ENCODE measurements at regions not wholly inside any gene's neighbourhood (a gene's known extent, or its start where the extent isn't known, plus 50 kb on each side); places are given as distances from the start of the nearest gene placed in this dataset.

GRCh38 chr7:25279705-25280104 lies 51.4 kb upstream of the NPVF start:
- DNase-seq (ENCODE audit: low spot score), result no peak

DNA sequence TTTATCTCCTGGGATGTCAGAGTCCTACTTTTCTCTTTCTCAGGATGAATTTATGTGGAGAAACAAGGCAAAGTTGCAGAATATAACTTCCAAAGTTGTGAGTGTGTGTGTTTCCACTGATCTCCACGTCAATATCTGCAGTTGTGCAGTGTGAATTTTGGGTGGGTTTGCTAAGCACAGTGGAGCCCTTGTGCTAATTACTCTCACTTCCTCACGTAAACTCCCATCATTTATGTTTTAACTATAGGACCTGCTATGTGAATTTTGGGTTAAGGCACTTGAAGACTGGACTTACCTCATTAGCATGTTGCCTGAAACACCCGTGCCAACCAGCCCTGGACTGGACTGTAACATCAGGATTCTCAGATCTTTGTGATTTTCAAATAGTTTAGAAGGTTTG lies 51.9 kb upstream of the NPVF start:
- no peak for DNase-seq (ENCODE audit: low spot score)

- DNase-seq (ENCODE audit: low spot score), result no peak
Observed at GRCh38 chr7:25282194-25282593, 53.9 kb upstream of the NPVF start.

- no peak for DNase-seq (ENCODE audit: low spot score)
Observed at GRCh38 chr7:25286756-25287155, 58.5 kb upstream of the NPVF start.

DNA sequence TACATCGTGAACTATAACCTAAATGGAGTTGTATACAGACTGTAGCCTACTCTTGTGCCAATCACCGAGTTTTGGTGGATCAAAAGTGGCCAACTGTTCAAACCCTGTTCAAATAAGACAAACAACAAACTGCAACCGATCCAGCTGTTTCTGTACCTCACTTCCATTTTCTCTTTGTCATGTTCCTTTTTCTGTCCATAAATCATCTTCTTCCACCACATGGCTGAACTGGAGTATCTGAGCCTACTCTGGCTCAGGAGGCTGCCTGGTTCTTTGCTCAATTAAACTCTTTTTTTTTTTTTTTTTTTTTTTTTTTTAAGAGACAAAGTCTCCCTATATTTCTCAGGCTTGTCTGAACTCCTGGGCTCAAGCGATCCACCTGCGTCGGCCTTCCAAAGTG lies 59.0 kb upstream of the NPVF start:
- no peak for DNase-seq (ENCODE audit: low spot score)

DNA sequence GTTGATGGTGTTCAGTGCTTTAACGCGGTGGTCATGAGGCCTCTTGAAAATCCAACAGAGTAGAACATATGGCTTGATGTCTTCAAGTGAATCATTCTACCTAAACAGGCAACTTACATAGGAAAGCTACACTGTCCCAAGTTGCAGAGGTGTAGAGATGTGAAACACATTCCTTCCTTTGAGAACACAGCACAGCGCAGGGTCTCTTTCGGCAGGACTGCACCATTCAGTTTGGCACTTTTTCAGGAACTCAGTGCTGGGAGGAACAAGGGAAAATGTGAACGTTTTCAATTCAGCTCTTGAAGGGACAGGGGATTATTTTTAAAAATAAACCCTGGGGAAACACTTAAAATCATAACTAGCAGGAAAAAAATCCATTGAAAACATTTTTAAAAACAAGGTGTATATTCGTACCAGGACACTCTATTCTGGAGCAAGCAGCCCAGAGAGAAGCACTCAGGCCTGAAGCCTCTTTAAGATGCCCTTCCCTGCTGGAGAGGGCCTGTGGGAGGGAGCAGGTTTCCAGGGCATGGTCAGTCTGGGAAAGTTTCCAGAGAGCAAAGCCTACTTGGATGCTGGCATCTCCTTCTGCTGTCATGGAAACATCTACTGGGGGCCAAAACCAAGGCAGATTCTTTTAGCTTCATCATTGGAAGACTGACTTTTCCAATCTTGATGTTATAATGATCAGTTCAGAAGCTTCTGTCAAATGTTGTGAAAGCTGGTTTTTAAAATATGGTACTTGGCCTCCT lies 60.4 kb upstream of the NPVF start:
- no peak for DNase-seq (ENCODE audit: low spot score)

- DNase-seq (ENCODE audit: low spot score), result no peak
Observed at GRCh38 chr7:25289518-25289917, 61.2 kb upstream of the NPVF start.

DNA sequence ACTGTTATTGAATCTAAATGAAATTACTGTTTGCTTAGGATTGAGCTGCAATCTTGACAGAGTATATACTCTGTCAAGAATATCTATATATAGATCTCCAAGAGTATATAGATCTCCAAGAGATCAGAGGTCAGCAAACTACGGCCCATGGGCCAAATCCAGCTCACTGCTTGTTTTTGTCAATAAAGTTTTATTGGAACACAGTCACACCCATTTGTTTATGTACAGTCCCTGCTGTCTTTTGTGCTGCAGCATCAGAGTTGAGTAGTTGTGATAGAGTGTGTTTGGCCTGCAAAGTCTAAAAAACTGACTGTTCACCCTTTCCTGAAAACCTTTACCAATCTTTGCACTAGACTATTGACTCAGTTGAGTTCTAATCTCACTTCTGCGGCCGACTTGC lies 66.3 kb upstream of the NPVF start:
- no peak for DNase-seq (ENCODE audit: low spot score)

DNA sequence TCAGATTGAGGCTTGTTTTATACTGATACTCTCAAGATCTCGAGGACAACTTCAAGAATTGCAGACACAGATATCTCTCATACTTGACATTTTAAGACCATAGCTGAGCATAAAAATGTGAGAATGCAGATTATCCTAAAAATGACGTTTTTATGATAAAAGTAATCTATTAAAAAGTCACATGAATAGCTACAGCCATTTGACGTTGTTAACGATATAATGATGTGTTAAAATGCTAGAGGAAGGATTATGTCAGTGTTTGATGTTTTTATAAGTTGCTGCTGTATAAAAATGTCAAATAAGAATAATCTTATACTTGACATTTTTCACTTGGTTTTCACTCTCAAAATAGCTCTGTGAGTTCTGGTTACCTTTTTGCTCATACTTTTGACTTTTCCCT lies 67.1 kb upstream of the NPVF start:
- no peak for DNase-seq (ENCODE audit: low spot score)

DNA sequence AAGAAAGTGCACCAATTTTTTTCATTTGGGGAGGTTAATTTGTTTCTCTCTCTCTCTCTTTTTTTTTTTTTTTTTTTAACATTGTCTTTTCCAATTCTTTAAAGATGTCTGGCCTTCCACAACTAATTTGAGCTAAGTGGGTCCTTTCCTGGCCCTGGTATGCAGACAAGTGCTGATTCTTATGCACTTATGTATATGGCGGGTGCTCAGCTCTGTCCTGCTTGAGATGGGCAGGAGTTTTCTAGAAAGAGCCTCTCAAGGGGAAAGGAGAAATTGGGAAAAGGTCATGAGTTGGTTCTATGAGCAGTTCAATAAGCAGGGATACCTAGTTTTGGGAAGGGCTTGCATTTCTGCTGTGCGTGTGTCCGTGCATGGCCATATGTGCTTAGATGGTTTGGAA lies 67.8 kb upstream of the NPVF start:
- no peak for DNase-seq (ENCODE audit: low spot score)

GRCh38 chr7:25297278-25297677 lies 69.0 kb upstream of the NPVF start:
- no peak for DNase-seq (ENCODE audit: low spot score)

GRCh38 chr7:25303281-25304181 lies 75.2 kb upstream of the NPVF start:
- DNase-seq (ENCODE audit: low spot score), result no peak

DNA sequence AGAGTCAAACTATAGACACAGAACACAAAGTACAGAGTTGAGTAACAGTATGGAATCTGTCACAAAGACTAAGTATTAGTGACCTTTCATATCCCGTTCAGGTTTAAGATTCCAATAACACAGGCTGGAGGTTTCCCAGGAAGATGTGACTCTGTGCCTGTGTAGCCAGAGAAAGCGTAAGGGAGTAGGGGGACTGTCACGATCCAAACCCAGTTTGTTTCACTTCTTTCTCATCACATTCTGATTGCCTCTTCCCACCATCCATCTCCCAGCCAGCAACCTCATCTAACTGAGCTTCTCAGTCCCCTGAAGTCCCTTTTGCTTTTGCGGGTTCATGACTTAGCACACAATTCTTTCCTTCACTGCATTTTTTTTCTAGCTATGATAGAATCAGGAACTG lies 76.4 kb upstream of the NPVF start:
- DNase-seq (ENCODE audit: low spot score), result no peak

DNA sequence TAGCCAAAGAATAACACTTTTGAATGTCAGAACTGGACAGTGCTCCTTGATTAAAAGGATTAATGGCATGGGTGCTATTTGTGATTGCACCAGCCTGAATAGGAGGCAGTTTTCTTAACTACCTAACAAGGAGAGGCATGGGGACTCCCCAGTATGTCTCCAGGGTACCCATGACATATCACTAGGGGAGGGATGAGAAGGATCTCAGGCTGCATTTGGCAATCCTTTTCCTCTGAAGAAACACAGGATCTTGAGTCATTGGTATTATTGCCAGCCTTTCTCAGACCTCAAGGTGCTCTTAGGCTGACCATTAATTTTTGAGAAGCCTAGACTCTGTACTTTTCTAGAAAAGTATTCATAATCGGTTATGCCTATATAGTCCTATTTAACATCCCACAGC lies 77.5 kb upstream of the NPVF start:
- DNase-seq (ENCODE audit: low spot score), result no peak

DNA sequence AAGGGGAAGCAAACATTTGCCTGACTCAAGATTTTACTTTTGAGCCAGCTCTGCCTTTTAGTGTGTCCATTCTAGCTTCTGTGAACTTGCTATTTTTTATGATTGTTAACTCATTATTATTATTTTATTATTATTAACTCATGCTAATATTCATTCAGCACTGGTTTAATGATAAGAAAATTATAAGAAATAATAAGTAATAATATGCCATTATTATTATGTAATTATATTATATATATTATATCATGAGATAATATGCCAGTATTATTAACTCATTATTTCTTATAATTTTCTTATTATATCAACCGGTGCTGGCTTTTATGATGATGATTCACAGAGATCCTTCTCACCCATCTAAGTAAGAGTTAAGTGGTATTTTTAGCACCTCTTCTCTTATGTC lies 79.3 kb upstream of the NPVF start:
- no peak for DNase-seq (ENCODE audit: low spot score)

DNA sequence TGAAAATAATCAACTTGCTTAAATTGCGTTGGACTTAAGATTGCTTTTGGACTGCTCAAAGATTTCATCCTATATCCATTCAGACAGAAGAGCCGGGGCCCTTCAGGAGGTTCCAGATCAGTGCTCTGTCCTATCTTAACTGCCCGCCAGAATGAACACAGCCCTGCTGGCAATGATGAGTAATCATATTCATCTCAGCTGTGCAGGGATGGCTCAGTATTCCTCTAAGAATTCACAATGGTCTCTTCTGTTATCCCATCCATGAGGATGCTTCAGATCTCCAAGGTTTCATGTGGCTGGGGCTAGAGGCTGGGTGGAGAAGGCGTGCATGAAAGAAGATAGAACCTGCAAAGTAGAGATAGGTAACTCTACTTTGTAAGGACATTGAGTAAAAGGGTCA lies 80.0 kb upstream of the NPVF start:
- no peak for DNase-seq (ENCODE audit: low spot score)

DNA sequence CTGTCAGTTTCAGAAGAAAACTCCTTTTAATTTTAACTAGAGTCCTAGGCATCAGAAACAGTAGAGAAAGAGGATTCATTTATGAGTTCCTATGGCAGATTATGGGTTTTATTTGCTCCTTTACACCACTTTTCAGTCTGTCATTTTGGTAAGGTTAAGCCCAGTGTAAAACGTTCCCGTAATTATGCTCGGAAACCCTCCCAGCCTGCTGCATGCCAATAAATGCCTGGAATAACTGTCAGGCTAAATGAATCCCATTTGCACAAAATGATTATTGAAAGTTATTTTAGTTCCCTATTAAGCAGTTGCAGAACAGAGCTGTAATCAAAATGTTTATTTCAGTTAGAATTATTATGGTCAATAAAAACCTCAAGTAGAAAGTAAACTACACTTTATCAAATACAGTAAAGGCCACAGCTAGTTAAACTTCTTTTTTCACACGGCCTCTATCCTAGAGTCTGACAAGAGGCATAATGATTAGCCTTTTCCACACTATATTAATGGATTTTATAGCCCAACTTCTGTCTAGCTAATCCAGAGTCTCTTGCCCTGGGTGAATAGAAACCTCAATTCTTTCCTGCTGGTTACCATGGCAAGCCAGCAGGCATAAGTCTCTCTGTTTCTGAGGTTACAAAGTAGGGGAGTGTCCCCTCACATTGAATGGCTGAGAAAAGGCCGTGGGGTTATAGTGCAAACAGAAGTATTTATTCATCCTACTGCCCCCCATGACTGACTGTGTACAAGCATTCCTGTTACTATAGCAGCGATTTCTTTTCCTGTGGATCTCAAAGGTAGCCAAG lies 80.8 kb upstream of the NPVF start:
- no peak for DNase-seq (ENCODE audit: low spot score)

DNA sequence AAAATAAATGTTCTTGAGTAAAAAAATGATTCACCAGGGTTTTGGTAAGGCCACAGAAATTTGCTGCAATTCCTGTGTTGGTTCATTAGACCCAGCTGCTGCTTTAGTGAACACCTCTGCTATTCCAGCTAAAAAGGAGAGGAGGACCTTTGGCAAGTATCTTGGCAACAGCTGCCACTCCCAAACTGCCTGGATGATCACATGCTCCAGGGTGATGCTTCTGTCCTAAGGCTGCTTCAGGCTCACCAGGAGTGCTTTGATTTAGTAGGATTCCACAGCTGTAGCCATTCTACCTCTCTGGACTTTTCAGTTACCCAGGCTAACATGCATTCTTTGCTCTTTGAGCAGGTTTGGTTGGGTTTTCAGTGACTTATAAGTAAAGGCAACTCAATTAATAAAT lies 82.6 kb upstream of the NPVF start:
- DNase-seq (ENCODE audit: low spot score), result no peak

GRCh38 chr7:25311346-25311745 lies 83.1 kb upstream of the NPVF start:
- DNase-seq (ENCODE audit: low spot score), result no peak

DNA sequence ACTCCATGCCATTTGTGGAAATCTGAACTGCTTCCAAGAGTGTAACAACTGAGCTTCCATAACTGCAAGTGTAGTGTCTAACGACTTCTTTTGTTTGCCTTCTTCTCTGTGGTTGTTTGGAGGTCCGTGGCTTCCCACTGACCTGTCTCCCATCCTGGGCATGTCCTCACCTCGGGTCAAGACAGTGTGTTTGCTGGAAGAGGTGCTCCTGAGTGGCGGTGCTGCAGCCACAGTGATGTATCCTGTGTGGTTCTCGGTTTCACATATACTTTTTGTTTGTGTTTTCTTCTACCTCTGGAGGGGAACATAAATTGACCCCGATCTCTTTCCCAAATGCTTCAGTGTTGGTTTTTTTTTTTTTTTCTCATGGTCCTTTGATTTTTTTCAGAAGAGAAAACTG lies 84.7 kb upstream of the NPVF start:
- no peak for DNase-seq (ENCODE audit: low spot score)

DNA sequence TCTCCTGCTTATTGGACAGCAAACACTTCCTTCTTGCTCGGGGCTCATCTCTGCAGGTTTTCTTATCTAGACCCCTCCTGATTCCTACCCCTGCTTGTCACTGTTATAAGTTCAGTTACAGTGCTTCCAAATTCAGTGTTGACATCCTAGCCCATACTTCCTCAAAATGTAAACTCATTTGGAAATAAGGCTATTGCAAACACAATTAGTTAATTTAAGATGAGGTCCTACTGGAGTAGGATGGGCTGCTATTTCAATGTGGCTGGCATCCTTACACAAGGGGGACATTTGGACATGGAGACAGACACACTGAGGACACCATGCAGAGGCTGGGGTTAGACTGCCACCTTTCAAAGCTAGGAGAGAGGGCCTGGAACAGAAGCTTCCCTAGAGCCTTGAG lies 85.2 kb upstream of the NPVF start:
- DNase-seq (ENCODE audit: low spot score), result no peak

GRCh38 chr7:25314094-25314730 lies 85.9 kb upstream of the NPVF start:
- DNase-seq (ENCODE audit: low spot score), result no peak

All from CD4-positive, alpha-beta T cell treated with Interleukin-6 at 100 ng/mL for 8 hours (primary cell).